HL-60 (cell line): ENCODE measurements at regions not wholly inside any gene's neighbourhood (a gene's known extent, or its start where the extent isn't known, plus 50 kb on each side); places are given as distances from the start of the nearest gene placed in this dataset.

ENCODE experiments used
- DNase-seq, 2 experiments: peaks; one replicate each; pipeline ENCODE4 v3.0.0-alpha.2; 2010 to 2020; ENCODE audit warnings: low read depth in 1 of 2, low spot score in 1 of 2
- H3K27ac ChIP-seq: fragments of 250-450 bp; sonication (Bioruptor Pico); replicated peaks from 2 replicates; pipeline ENCODE4 v1.5.1; 2020; ENCODE audit warnings: mild to moderate bottlenecking, moderate library complexity
- H3K27me3 ChIP-seq: fragments of 250-450 bp; sonication (Bioruptor Pico); 2 replicates; pipeline ENCODE4 v1.5.1; 2021; ENCODE audit warnings: mild to moderate bottlenecking, moderate library complexity; ENCODE audit not compliant: insufficient read depth, poor library complexity, severe bottlenecking
- H3K4me3 ChIP-seq: replicated peaks from 2 replicates; pipeline ENCODE4 v1.5.1; 2011; ENCODE audit warnings: mild to moderate bottlenecking, control low read depth, low read length; ENCODE audit not compliant: insufficient read depth
- GABPA ChIP-seq: IDR thresholded peaks from 2 replicates; pipeline ENCODE4 v1.6.1; 2012; ENCODE audit warnings: low read depth
- POLR2AphosphoS5 ChIP-seq: IDR thresholded peaks from 2 replicates; pipeline ENCODE4 v1.6.1; 2012; ENCODE audit warnings: low read depth
- SPI1 ChIP-seq: IDR thresholded peaks from 2 replicates; pipeline ENCODE4 v1.6.1; 2012; ENCODE audit warnings: low read depth, mild to moderate bottlenecking, borderline replicate concordance
- TF ChIP-seq, protein P1 (sequence below): IDR thresholded peaks from one replicate; pipeline ENCODE4 v1.5.1; 2011; ENCODE audit warnings: low read length, control low read depth, inconsistent platforms; ENCODE audit not compliant: insufficient read depth
- TF ChIP-seq, protein P2 (sequence below): IDR thresholded peaks from 2 replicates; pipeline ENCODE4 v1.6.1; 2012; ENCODE audit warnings: low read depth; ENCODE audit not compliant: insufficient replicate concordance

DNA sequence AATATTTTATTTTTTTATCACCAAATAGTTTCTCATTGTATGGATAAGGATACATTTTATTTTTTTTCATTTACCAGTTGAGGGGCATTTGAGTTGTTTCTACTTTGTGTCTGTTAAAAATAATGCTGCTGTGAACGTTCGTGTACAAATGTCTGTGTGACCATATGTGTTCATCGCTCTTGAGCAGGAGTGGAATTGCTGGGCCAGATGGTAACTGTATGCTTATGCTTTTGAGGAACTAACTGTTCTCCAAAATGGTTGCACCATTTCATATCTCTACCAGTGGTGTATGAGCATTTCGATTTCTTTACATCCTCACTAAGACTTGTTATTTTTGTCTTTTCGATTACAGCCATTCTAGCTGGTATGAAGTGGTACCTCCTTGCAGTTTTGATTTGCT, 212.5 kb upstream of the N4BP1 start:
- Histone ChIP-seq H3K27me3 (peaks cover 2% of the 10 kb centered on the region), H3K27ac (no peak overlapping the region), H3K4me3 (no peak overlapping the region)
- TF ChIP-seq, protein P1, sequence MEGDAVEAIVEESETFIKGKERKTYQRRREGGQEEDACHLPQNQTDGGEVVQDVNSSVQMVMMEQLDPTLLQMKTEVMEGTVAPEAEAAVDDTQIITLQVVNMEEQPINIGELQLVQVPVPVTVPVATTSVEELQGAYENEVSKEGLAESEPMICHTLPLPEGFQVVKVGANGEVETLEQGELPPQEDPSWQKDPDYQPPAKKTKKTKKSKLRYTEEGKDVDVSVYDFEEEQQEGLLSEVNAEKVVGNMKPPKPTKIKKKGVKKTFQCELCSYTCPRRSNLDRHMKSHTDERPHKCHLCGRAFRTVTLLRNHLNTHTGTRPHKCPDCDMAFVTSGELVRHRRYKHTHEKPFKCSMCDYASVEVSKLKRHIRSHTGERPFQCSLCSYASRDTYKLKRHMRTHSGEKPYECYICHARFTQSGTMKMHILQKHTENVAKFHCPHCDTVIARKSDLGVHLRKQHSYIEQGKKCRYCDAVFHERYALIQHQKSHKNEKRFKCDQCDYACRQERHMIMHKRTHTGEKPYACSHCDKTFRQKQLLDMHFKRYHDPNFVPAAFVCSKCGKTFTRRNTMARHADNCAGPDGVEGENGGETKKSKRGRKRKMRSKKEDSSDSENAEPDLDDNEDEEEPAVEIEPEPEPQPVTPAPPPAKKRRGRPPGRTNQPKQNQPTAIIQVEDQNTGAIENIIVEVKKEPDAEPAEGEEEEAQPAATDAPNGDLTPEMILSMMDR, result no peak
- no peak for TF ChIP-seq GABPA
- no peak for TF ChIP-seq SPI1
- TF ChIP-seq, protein P2, sequence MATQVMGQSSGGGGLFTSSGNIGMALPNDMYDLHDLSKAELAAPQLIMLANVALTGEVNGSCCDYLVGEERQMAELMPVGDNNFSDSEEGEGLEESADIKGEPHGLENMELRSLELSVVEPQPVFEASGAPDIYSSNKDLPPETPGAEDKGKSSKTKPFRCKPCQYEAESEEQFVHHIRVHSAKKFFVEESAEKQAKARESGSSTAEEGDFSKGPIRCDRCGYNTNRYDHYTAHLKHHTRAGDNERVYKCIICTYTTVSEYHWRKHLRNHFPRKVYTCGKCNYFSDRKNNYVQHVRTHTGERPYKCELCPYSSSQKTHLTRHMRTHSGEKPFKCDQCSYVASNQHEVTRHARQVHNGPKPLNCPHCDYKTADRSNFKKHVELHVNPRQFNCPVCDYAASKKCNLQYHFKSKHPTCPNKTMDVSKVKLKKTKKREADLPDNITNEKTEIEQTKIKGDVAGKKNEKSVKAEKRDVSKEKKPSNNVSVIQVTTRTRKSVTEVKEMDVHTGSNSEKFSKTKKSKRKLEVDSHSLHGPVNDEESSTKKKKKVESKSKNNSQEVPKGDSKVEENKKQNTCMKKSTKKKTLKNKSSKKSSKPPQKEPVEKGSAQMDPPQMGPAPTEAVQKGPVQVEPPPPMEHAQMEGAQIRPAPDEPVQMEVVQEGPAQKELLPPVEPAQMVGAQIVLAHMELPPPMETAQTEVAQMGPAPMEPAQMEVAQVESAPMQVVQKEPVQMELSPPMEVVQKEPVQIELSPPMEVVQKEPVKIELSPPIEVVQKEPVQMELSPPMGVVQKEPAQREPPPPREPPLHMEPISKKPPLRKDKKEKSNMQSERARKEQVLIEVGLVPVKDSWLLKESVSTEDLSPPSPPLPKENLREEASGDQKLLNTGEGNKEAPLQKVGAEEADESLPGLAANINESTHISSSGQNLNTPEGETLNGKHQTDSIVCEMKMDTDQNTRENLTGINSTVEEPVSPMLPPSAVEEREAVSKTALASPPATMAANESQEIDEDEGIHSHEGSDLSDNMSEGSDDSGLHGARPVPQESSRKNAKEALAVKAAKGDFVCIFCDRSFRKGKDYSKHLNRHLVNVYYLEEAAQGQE, result no peak
- no peak for TF ChIP-seq POLR2AphosphoS5
- DNase-seq, result no peak

DNA sequence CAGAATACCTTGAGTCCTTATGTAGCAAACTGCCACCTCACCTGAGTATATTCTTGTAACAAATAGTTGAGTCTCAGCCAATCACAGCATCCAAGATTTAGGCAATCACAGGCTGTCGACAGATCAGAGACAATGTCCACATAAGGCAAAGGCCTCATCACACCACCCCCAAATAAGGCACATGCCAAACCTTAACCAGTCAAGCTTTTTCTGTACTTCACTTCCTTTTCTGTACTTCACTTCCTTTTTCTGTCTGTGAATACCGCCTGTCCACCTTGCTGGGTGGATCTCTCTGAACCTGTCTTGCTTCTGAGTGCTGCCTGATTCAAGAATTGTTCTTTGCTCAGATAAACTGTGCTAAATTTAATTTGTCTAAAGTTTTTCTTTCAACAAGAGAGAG, 210.4 kb upstream of the N4BP1 start:
- DNase-seq, result peak; percentile 4 to 14
- TF ChIP-seq SPI1, result peak; percentile 94
- TF ChIP-seq POLR2AphosphoS5, result no peak
- TF ChIP-seq, protein P2, result no peak
- no peak for TF ChIP-seq GABPA
- TF ChIP-seq, protein P1, result no peak
- Histone ChIP-seq H3K27me3 (no peaks in the 10 kb centered on the region), H3K4me3 (no peak overlapping the region), H3K27ac (no peak overlapping the region)

DNA sequence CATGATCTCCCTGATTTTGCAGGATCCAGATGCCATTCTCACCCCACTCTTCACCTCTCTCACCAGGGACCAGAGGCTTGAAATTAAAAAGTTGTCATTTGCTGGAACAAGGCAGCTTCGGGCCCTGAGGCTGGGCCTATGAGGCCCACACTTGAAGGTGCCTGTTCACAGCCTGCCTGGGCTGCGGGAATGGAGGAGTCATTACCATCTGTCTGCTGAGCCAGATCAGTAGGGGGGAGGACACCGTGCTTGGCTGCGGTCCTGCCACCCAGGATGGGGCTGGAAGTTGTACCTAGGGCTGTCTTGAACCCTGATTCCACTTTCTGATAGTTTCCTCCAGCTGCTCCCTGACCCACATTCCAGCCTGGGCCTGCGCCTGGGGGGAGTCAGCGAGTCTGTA, 208.3 kb upstream of the N4BP1 start:
- DNase-seq, result no peak
- TF ChIP-seq, protein P1, result no peak
- no peak for TF ChIP-seq POLR2AphosphoS5
- no peak for TF ChIP-seq GABPA
- TF ChIP-seq, protein P2, result no peak
- no peak for TF ChIP-seq SPI1

More for the DNA sequence above, 208.3 kb upstream of the N4BP1 start:
- no peaks in the 10 kb centered on the region for H3K27me3 ChIP-seq
- H3K4me3 ChIP-seq, result no peak overlapping the region
- no peak overlapping the region for H3K27ac ChIP-seq
